ENCODE measurements at regions not wholly inside any gene's neighbourhood (a gene's known extent, or its start where the extent isn't known, plus 50 kb on each side); places are given as distances from the start of the nearest gene placed in this dataset.

DNA sequence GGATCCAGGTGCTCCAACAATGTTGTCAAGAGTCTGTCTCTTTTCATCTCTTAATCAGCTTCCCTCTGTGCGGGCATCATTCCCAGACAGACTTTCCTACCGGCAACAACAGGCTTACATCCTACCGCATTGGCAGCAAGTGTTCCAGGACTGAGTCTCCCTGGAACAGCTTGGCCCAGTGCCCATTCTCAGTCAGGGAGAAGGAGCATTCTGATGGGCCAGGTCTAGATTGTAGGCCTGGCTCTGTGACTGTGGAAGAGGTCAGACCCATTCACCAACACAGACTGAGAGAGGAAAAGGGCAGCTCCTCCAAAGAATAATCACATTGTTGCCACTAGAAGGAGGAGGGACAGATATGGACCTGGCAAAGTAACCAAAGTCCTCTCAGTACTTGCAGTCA, 68.1 kb upstream of the TMEM132E start:
- TF ChIP-seq, protein P1, sequence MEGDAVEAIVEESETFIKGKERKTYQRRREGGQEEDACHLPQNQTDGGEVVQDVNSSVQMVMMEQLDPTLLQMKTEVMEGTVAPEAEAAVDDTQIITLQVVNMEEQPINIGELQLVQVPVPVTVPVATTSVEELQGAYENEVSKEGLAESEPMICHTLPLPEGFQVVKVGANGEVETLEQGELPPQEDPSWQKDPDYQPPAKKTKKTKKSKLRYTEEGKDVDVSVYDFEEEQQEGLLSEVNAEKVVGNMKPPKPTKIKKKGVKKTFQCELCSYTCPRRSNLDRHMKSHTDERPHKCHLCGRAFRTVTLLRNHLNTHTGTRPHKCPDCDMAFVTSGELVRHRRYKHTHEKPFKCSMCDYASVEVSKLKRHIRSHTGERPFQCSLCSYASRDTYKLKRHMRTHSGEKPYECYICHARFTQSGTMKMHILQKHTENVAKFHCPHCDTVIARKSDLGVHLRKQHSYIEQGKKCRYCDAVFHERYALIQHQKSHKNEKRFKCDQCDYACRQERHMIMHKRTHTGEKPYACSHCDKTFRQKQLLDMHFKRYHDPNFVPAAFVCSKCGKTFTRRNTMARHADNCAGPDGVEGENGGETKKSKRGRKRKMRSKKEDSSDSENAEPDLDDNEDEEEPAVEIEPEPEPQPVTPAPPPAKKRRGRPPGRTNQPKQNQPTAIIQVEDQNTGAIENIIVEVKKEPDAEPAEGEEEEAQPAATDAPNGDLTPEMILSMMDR (IDR thresholded peaks at IDR 0.05), result no peak
- DNase-seq (no peak), ATAC-seq (no peak)
- WGBS (ENCODE audit: insufficient coverage), result 94% methylated on average over 3 of the region's 3 CpGs
- Mint-ChIP-seq H3K27ac (no peak overlapping the region), H3K4me3 (no peak overlapping the region), H3K9me3 (no peaks in the 10 kb centered on the region), H3K36me3 (no peaks in the 10 kb centered on the region), H3K27me3 (ENCODE audit: low read depth in 2 of 2) (peaks cover 41 to 57% of the 10 kb centered on the region in 2 donors), H3K4me1 (no peaks in the 10 kb centered on the region)
- Histone ChIP-seq H3K27ac (ENCODE audit: low read length) (no peak overlapping the region), H3K27me3 (ENCODE audit: control insufficient read depth, insufficient read depth, low read length) (no peaks in the 10 kb centered on the region), H3K4me3 (ENCODE audit: low read length) (no peak overlapping the region), H3K4me1 (ENCODE audit: control insufficient read depth, insufficient read depth, low read length) (no peaks in the 10 kb centered on the region), H3K9me3 (ENCODE audit: control insufficient read depth, insufficient read depth, low read length) (no peaks in the 10 kb centered on the region), H3K36me3 (ENCODE audit: control insufficient read depth, insufficient read depth, low read length) (no peaks in the 10 kb centered on the region)
- intact Hi-C loops (cut with micrococcal nuclease), result no loop called here

DNA sequence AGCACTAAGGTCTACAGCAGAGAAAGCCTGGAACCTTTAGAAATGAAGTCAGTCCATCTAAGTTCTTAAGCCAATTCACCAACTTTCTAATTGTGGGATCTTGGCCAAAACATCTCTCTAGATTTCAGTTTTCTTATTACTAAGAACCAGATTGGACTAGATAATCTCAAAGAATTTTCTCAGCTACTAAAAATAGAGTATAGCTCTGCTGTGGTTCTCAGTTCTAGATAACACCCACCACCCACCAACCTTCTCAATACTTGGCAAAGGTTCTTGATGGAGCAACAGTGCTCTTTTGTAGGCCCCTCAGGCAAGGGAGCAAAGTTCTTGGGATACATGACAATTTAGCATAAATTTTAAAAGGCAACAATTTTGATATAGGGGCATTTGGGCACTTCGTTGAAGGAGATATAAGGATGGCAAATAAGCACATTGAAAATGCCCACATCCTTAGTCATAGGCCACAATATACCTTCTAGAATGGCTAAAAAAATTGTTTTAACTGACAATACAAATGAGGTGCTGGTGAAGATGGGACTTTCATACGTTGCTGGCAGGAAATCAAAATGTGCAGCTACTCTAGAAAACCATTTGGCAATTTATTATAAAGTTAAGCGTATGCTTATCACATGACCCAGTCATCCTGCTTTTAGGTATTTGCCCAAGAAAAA, 74.4 kb upstream of the TMEM132E start:
- no peak overlapping the region for H3K27ac ChIP-seq (ENCODE audit: low read length)
- H3K27me3 ChIP-seq (ENCODE audit: control insufficient read depth, insufficient read depth, low read length), result no peaks in the 10 kb centered on the region
- DNase-seq (no peak), ATAC-seq (no peak)
- H3K9me3 ChIP-seq (ENCODE audit: control insufficient read depth, insufficient read depth, low read length), result no peaks in the 10 kb centered on the region
- no peaks in the 10 kb centered on the region for H3K4me1 Mint-ChIP-seq
- intact Hi-C loops (cut with micrococcal nuclease), result no loop called here
- no peaks in the 10 kb centered on the region for H3K36me3 ChIP-seq (ENCODE audit: control insufficient read depth, insufficient read depth, low read length)
- H3K36me3 Mint-ChIP-seq, result no peaks in the 10 kb centered on the region
- no peaks in the 10 kb centered on the region for H3K9me3 Mint-ChIP-seq
- 59% methylated on average over 2 of the region's 3 CpGs for WGBS (ENCODE audit: insufficient coverage)
- no peaks in the 10 kb centered on the region for H3K4me1 ChIP-seq (ENCODE audit: control insufficient read depth, insufficient read depth, low read length)
- TF ChIP-seq, protein P1 (IDR thresholded peaks at IDR 0.05), result no peak
- H3K4me3 Mint-ChIP-seq, result no peak overlapping the region
- peaks cover 21 to 35% of the 10 kb centered on the region in 2 donors for H3K27me3 Mint-ChIP-seq (ENCODE audit: low read depth in 2 of 2)
- H3K4me3 ChIP-seq (ENCODE audit: low read length), result no peak overlapping the region
- no peak overlapping the region for H3K27ac Mint-ChIP-seq

DNA sequence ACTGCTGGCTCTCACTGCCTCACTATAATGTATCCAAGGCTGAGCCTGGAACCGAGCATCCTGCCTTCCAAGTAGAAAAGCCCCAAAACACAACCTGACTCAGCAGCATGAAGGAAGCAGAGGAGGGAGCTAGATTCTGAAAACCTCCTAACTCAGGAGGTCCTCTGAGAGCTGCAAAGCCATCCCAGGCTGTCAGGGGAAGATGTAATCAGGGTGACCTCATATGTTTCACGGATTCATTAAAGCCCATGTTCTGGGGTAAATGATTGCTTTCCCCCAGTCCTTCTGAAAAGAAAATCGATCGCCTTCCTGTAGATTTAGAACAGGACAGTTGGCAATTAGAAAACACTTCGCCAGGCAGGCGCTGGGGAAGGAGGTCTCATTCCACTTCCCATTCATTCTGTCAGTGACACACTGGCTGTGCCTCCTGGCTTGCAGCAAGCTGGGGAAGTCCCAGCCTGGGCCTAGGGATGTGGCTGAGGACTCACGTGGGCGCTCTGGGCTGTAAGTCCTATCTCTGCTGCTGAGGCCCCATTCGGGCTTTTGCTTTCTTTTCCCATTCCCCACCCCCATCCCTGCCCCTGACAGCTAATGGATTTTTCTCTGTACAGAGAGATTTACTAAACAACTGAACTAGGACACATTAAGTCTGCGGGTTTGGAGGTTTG, 75.7 kb upstream of the TMEM132E start:
- H3K9me3 ChIP-seq (ENCODE audit: control insufficient read depth, insufficient read depth, low read length), result no peaks in the 10 kb centered on the region
- no peak for ATAC-seq
- no peak overlapping the region for H3K4me3 ChIP-seq (ENCODE audit: low read length)
- no peak overlapping the region for H3K27ac Mint-ChIP-seq
- no peak for DNase-seq
- H3K27me3 Mint-ChIP-seq (ENCODE audit: low read depth in 2 of 2), result peaks cover 16 to 24% of the 10 kb centered on the region in 2 donors
- WGBS (ENCODE audit: insufficient coverage), result 54% methylated on average over 10 of the region's 10 CpGs
- H3K4me1 ChIP-seq (ENCODE audit: control insufficient read depth, insufficient read depth, low read length), result no peaks in the 10 kb centered on the region
- TF ChIP-seq, protein P1 (IDR thresholded peaks at IDR 0.05), result no peak
- H3K27me3 ChIP-seq (ENCODE audit: control insufficient read depth, insufficient read depth, low read length), result no peaks in the 10 kb centered on the region
- H3K4me1 Mint-ChIP-seq, result no peaks in the 10 kb centered on the region
- no peaks in the 10 kb centered on the region for H3K36me3 ChIP-seq (ENCODE audit: control insufficient read depth, insufficient read depth, low read length)
- H3K4me3 Mint-ChIP-seq, result no peak overlapping the region
- H3K36me3 Mint-ChIP-seq, result no peaks in the 10 kb centered on the region
- intact Hi-C loops (cut with micrococcal nuclease), result no loop called here
- H3K9me3 Mint-ChIP-seq, result no peaks in the 10 kb centered on the region
- no peak overlapping the region for H3K27ac ChIP-seq (ENCODE audit: low read length)
